ENCODE measurements at regions not wholly inside any gene's neighbourhood (a gene's known extent, or its start where the extent isn't known, plus 50 kb on each side); places are given as distances from the start of the nearest gene placed in this dataset.
"Not testable (repeated sequence)": the region's sequence is repeated elsewhere in the genome, so short reads cannot be mapped to it uniquely, and the experiment has no call there.

DNA sequence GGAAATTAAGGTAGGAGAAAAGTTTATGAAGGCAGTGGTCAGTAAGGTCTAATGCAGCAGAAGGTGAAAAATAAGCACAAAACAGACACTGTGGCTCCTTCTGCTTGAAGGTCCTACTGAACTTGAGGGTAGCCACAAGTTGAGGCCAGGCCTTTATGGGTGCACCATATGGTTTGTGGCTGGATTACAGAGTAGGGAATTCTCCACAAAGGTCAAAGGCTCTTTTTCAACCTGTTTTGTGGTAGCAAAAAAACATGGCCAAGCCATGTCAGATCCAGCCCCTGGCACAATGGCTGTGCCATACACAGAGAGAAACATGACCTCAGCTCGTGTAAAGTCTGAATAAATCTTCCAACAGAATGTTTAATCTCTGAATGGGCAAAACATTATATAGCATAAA is 214.0 kb downstream of the SATB1 start:
- Histone ChIP-seq H3K4me3 (ENCODE audit: insufficient read length, low read depth) (no peak overlapping the region), H3K9ac (ENCODE audit: insufficient read length, low read depth) (no peak overlapping the region), H3K36me3 (ENCODE audit: insufficient read depth, insufficient read length, low read length) (no peaks in the 10 kb centered on the region), H3K27me3 (ENCODE audit: insufficient read depth, insufficient read length) (no peaks in the 10 kb centered on the region), H3K4me1 (ENCODE audit: insufficient read depth, insufficient read length) (no peaks in the 10 kb centered on the region), H3K9me3 (ENCODE audit: insufficient read depth, low read length) (no peaks in the 10 kb centered on the region)
- no peak for TF ChIP-seq YY1 (IDR thresholded peaks at IDR 0.05; ENCODE audit: insufficient read depth, insufficient read length)
- no peak for TF ChIP-seq SUZ12 (IDR thresholded peaks at IDR 0.05; ENCODE audit: extremely low read depth, insufficient read depth, insufficient read length)
- TF ChIP-seq ZNF274 (IDR thresholded peaks at IDR 0.05; ENCODE audit: low read depth, low read length), result no peak
- DNase-seq (ENCODE audit: low read depth, low spot score), result no peak

DNA sequence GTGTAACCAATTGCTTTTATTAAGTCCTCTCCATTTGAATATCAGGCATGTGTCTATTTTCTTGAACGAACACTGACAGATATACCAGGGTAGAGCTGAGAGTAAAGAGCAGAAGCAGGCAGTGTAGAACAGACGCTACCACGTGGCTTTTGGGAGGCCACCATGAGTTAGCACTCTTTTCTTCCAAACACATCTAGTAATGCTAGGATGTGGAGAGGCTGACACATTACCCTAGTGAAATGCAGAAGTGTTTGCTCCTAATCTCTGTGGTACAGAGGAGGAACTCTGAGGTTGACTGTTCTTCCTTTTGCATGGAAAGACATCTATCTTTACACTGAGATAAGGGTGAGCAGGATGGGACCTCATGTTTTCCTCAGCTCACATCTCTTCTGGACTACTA is 216.3 kb downstream of the SATB1 start:
- Histone ChIP-seq H3K36me3 (ENCODE audit: insufficient read depth, insufficient read length, low read length) (no peaks in the 10 kb centered on the region), H3K9me3 (ENCODE audit: insufficient read depth, low read length) (no peaks in the 10 kb centered on the region), H3K4me3 (ENCODE audit: insufficient read length, low read depth) (no peak overlapping the region), H3K4me1 (ENCODE audit: insufficient read depth, insufficient read length) (no peaks in the 10 kb centered on the region), H3K9ac (ENCODE audit: insufficient read length, low read depth) (no peak overlapping the region), H3K27me3 (ENCODE audit: insufficient read depth, insufficient read length) (no peaks in the 10 kb centered on the region)
- no peak for TF ChIP-seq SUZ12 (IDR thresholded peaks at IDR 0.05; ENCODE audit: extremely low read depth, insufficient read depth, insufficient read length)
- TF ChIP-seq ZNF274 (IDR thresholded peaks at IDR 0.05; ENCODE audit: low read depth, low read length), result no peak
- TF ChIP-seq YY1 (IDR thresholded peaks at IDR 0.05; ENCODE audit: insufficient read depth, insufficient read length), result no peak
- no peak for DNase-seq (ENCODE audit: low read depth, low spot score)

DNA sequence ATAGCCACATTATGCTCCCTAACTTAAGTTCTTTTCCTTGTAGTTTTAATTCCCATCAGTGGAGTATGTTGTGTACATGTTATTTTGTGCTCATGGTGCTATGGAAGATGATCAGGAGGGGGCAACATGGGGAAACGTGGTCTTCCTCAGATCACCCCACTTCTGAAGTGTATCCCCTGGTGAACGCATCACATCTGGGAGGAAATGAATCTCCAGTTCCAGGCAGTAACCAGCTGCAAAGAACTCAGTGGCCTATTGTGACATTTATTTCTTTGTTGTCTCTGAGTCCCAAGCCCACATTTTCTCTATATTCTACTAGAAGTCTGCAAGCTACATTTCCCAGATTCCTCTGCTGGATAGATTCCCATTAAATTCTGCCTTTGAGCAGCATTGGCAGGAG is 217.0 kb downstream of the SATB1 start:
- Histone ChIP-seq H3K4me3 (ENCODE audit: insufficient read length, low read depth) (no peak overlapping the region), H3K27me3 (ENCODE audit: insufficient read depth, insufficient read length) (no peaks in the 10 kb centered on the region), H3K9ac (ENCODE audit: insufficient read length, low read depth) (no peak overlapping the region), H3K9me3 (ENCODE audit: insufficient read depth, low read length) (no peaks in the 10 kb centered on the region), H3K4me1 (ENCODE audit: insufficient read depth, insufficient read length) (no peaks in the 10 kb centered on the region), H3K36me3 (ENCODE audit: insufficient read depth, insufficient read length, low read length) (no peaks in the 10 kb centered on the region)
- TF ChIP-seq SUZ12 (IDR thresholded peaks at IDR 0.05; ENCODE audit: extremely low read depth, insufficient read depth, insufficient read length) (no peak), ZNF274 (IDR thresholded peaks at IDR 0.05; ENCODE audit: low read depth, low read length) (no peak), YY1 (IDR thresholded peaks at IDR 0.05; ENCODE audit: insufficient read depth, insufficient read length) (no peak)
- no peak for DNase-seq (ENCODE audit: low read depth, low spot score)

DNA sequence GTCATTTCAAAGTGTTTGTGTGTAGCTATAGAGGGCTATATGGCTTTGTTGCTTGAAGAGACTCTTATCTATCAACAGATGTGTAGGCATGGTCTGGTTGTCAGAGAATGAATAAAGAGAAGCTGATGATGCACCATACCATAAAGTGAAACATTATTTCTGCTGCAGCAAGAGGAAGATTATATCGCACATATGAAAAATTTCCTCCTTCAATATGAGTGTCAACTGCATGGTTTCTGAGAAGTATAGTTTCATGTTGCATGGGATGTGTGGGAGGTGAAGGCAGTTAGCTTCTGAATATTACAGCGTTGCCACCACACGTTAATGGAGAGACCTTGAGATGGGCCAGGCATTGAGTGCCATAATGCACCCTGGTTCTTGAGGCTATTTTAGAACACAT is 217.9 kb downstream of the SATB1 start:
- Histone ChIP-seq H3K4me1 (ENCODE audit: insufficient read depth, insufficient read length) (no peaks in the 10 kb centered on the region), H3K36me3 (ENCODE audit: insufficient read depth, insufficient read length, low read length) (no peaks in the 10 kb centered on the region), H3K9me3 (ENCODE audit: insufficient read depth, low read length) (no peaks in the 10 kb centered on the region), H3K27me3 (ENCODE audit: insufficient read depth, insufficient read length) (no peaks in the 10 kb centered on the region), H3K9ac (ENCODE audit: insufficient read length, low read depth) (no peak overlapping the region), H3K4me3 (ENCODE audit: insufficient read length, low read depth) (no peak overlapping the region)
- no peak for DNase-seq (ENCODE audit: low read depth, low spot score)
- no peak for TF ChIP-seq SUZ12 (IDR thresholded peaks at IDR 0.05; ENCODE audit: extremely low read depth, insufficient read depth, insufficient read length)
- TF ChIP-seq ZNF274 (IDR thresholded peaks at IDR 0.05; ENCODE audit: low read depth, low read length), result no peak
- TF ChIP-seq YY1 (IDR thresholded peaks at IDR 0.05; ENCODE audit: insufficient read depth, insufficient read length), result no peak

DNA sequence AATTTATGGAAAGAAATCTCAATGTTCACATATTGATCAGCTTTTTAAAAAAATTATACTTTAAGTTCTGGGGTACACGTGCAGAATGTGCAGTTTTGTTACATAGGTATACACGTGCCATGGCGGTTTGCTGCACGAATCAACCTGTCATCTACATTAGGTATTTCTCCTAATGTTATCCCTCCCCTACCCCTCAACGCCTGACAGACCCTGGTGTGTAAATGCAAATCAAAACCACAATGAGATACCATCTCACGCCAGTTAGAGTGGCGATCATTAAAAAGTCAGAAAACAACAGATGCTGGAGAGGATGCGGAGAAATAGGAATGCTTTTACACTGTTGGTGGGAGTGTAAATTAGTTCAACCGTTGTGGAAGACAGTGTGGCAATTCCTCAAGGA is 219.4 kb downstream of the SATB1 start:
- DNase-seq (ENCODE audit: low read depth, low spot score); H3K4me1 ChIP-seq (ENCODE audit: insufficient read depth, insufficient read length); H3K36me3 ChIP-seq (ENCODE audit: insufficient read depth, insufficient read length, low read length); H3K4me3 ChIP-seq (ENCODE audit: insufficient read length, low read depth); H3K27me3 ChIP-seq (ENCODE audit: insufficient read depth, insufficient read length); H3K9ac ChIP-seq (ENCODE audit: insufficient read length, low read depth); H3K9me3 ChIP-seq (ENCODE audit: insufficient read depth, low read length): not testable (repeated sequence)

DNA sequence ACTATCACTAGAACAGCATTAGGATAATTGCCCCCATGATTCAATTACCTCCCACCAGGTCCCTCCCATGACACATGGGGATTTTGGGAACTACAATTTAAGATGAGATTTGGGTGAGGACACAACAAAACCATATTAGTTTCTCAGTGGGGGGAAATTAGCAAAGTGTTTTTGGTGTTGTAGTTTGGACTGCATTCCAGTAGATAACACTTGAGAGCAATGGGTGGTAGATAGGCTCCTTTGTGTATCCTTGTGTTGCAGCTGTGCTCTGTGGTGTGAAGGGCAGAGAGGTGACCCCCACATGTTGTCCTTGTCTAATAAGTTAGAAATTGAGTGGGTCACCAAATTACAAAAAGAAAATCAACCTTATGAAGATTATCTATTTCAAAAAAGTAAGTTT is 223.8 kb downstream of the SATB1 start:
- TF ChIP-seq SUZ12 (IDR thresholded peaks at IDR 0.05; ENCODE audit: extremely low read depth, insufficient read depth, insufficient read length), result no peak
- Histone ChIP-seq H3K9ac (ENCODE audit: insufficient read length, low read depth) (no peak overlapping the region), H3K36me3 (ENCODE audit: insufficient read depth, insufficient read length, low read length) (no peaks in the 10 kb centered on the region), H3K4me3 (ENCODE audit: insufficient read length, low read depth) (no peak overlapping the region), H3K9me3 (ENCODE audit: insufficient read depth, low read length) (peaks cover 16% of the 10 kb centered on the region; the same call in 1 of the 2 replicates), H3K27me3 (ENCODE audit: insufficient read depth, insufficient read length) (no peaks in the 10 kb centered on the region), H3K4me1 (ENCODE audit: insufficient read depth, insufficient read length) (no peaks in the 10 kb centered on the region)
- no peak for DNase-seq (ENCODE audit: low read depth, low spot score)

DNA sequence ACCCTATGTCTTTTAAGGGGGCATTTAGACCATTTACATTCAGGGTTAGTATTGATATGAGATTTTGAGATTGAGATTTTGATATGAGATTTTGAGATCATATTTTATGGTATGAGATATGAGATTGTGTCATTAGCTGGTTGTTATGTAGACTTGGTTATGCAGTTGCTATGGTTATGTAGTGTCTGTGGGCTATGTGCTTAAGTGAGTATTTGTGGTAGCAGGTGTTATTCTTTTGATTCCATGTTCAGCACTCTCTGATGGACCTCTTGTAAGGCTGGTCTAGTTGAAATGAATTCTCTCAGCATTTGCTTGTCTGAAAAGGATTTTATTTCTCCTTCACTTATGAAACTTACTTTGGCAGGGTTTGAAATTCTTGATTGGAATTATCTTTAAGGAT is 225.4 kb downstream of the SATB1 start:
- TF ChIP-seq YY1 (IDR thresholded peaks at IDR 0.05; ENCODE audit: insufficient read depth, insufficient read length) (no peak), SUZ12 (IDR thresholded peaks at IDR 0.05; ENCODE audit: extremely low read depth, insufficient read depth, insufficient read length) (no peak), ZNF274 (IDR thresholded peaks at IDR 0.05; ENCODE audit: low read depth, low read length) (no peak)
- H3K9ac ChIP-seq (ENCODE audit: insufficient read length, low read depth), result no peak overlapping the region
- H3K4me1 ChIP-seq (ENCODE audit: insufficient read depth, insufficient read length), result no peaks in the 10 kb centered on the region
- H3K4me3 ChIP-seq (ENCODE audit: insufficient read length, low read depth), result no peak overlapping the region
- H3K36me3 ChIP-seq (ENCODE audit: insufficient read depth, insufficient read length, low read length), result no peaks in the 10 kb centered on the region
- DNase-seq (ENCODE audit: low read depth, low spot score), result no peak
- H3K27me3 ChIP-seq (ENCODE audit: insufficient read depth, insufficient read length), result no peaks in the 10 kb centered on the region
- peaks cover 19% of the 10 kb centered on the region for H3K9me3 ChIP-seq (ENCODE audit: insufficient read depth, low read length)

DNA sequence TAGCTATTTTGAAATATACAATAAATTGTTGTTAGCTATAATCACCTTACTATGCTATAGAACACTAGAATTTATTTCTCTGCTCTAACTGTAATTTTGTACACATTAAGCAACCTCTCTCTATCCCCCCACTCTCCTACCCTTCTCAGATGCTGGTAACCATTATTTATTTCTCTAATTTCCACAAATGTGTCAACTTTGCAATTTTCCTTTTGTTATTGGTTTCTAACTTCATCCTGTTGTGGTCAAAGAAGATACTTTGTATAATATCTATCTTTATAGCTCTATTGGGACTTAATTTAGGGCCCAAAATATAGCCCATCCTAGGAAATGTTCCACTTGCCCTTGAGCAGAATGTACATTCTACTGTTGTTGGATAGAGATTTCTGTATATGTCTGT is 229.3 kb downstream of the SATB1 start:
- Histone ChIP-seq H3K9ac (ENCODE audit: insufficient read length, low read depth) (no peak overlapping the region), H3K4me1 (ENCODE audit: insufficient read depth, insufficient read length) (no peaks in the 10 kb centered on the region), H3K36me3 (ENCODE audit: insufficient read depth, insufficient read length, low read length) (no peaks in the 10 kb centered on the region), H3K4me3 (ENCODE audit: insufficient read length, low read depth) (no peak overlapping the region), H3K27me3 (ENCODE audit: insufficient read depth, insufficient read length) (no peaks in the 10 kb centered on the region), H3K9me3 (ENCODE audit: insufficient read depth, low read length) (peaks cover 19% of the 10 kb centered on the region)
- TF ChIP-seq YY1 (IDR thresholded peaks at IDR 0.05; ENCODE audit: insufficient read depth, insufficient read length) (no peak), SUZ12 (IDR thresholded peaks at IDR 0.05; ENCODE audit: extremely low read depth, insufficient read depth, insufficient read length) (no peak), ZNF274 (IDR thresholded peaks at IDR 0.05; ENCODE audit: low read depth, low read length) (no peak)
- DNase-seq (ENCODE audit: low read depth, low spot score), result no peak
